GM19324 (cell line): ENCODE measurements at regions not wholly inside any gene's neighbourhood (a gene's known extent, or its start where the extent isn't known, plus 50 kb on each side); places are given as distances from the start of the nearest gene placed in this dataset.
"Not testable (repeated sequence)": the region's sequence is repeated elsewhere in the genome, so short reads cannot be mapped to it uniquely, and the experiment has no call there.

Experiments used
- ATAC-seq: cut with Tn5 transposase; IDR thresholded peaks from one replicate; pipeline ENCODE4 v1.9.1; 2021; ENCODE audit warnings: mild to moderate bottlenecking, moderate library complexity; ENCODE audit not compliant: unreplicated experiment, low FRiP score

DNA sequence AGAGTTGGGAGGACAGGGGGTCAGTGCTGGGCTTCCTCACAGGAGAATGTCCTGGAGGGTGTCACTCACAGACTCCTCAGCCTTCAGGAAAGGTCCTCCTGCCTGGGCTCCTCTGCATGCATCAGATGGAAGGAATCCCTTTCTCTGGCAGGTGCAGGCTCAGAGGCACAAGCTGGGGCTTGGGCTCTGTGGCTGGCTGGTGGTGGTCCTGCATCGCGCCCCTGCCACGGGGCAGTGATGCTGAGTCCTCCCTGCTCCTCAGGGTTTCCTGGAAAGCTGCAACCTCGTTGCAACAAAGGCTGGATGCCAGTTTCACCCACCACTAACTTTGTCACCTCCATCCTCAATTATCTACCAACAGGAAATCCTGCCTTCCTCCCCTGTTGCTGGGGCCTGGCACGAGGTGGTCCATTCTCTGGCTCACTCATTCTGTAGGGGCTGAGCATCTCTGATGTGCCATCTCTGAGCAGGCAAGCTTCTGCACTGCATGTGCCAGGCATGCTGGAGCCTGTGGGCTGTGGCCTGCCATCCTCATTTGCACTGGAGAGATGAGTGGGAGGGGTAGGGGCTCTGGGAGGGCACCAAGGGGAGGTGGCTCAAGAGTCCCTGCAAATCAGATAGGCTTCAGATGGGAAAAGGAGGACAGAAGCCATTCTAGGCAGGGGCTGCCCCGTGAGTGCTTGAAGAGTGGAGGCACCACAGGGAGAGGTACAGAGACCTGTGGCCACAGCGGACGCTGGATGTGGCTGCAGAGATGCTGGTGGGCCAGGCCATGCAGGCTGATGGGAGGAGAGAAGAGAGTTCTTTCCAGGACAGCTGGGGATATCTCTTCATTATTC, 272.6 kb upstream of the HS6ST1 start:
- ATAC-seq = no peak

DNA sequence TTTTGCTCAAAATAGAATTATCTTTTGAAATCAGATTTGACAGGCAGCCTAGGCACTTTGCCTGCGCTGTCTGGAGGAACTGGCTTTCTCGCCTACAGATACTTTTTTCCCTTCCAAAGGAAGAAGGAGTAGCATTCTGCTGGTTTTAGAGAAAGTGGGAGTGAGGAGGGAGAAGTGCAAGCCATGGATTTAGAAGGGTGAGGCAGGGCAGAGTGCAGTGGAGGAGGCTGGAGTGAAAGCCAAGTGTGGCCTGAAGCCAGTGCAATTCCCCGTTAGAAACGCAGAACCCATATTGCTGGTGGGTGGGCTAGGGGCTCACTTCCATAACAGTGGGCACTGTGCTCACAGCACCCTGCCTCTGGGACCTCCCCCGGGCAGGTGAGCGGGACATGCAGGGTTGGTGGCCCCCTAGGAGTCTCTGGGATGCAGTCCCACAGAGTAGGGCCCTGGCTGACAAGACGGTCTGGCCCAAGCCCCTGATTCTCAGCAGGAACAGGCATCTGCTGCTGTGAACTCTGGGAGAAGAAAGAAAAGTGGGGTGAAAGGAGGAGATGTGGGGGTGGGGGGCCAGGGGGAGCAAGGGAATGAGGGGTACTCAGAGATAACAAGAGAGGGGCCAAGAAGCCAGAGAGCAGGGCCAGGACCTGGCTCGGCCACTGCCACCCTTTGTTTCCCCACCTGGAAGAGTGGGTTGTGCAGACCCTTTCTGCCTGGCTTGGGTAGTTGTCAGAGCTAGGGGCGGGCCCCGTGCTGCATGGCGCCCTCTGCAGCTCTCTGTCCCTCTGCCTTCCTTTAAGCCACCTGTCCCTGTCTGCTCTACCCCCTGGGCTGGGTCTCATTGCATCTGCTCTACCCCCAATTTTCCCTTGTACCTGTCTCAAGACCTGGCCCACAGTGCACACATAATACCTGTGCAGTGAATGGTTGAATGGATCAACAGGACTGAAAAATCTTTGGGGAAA, 273.5 kb upstream of the HS6ST1 start:
- ATAC-seq = no peak

DNA sequence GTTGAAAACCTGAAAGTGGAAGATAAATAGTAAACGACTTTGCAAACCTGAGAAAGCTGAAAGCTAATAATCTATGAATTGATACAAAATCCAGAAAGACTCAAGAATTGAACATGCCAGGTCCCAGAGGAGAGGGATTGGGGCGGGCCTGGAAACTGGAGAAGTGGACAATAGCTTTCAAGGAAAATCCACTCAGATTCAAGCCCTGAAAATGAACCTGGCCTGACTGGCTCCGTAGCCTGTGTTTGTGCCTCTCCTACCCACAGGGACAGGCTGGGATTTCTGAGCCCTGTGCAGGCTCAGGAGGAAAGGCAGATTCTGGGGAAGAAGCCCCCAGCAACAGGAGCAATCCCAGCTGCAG, 274.8 kb upstream of the HS6ST1 start:
- ATAC-seq = no peak

DNA sequence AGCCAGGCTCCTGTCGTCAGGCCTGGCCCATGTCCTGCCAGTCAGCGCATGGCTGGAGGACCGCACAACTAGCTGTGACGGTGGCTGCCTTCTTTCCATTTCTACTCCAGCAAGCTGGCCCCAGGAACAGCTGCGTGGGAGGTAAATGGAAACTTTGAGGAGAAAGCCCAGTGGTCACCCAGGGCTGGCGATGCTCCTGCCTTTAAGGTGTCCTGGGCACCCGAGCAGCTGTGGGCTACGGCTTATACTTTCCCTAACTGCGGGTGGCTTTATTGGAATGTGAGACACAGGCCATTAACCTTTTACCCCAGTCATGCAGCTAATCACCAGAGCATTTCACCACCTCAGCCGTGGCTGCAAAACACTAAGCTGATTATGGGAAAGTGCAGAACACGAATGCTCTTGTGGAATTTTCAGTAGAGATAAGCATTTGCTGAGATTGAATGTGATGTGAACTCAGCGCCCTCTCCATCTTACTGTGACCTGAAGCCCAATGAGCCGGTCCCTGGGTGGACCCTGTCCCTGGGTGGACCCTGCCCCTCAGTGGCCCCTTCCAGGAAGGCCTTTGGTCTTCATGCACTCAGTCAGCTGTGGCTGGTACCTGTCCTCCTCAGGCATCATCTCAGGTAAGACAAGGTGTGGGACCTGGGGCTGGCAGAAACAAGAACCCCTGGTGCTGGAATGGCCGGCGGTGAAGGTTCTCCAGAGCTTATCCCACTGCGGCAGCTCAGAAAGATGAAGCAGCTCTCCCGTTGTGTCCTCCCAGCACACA, 275.4 kb upstream of the HS6ST1 start:
- no peak for ATAC-seq

DNA sequence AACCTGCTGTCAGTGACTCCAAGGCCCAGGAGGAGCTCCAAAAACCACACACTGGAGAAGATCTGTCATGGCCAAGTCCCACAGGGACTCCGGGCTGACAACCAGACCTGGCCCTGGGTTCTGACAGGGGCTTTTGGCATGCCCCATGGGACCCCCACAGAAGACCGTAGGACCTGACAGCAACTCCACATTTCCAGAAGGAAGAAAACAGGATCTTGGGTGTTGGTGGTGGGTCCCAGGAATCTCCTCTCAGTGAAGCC, 275.9 kb upstream of the HS6ST1 start:
- no peak for ATAC-seq

DNA sequence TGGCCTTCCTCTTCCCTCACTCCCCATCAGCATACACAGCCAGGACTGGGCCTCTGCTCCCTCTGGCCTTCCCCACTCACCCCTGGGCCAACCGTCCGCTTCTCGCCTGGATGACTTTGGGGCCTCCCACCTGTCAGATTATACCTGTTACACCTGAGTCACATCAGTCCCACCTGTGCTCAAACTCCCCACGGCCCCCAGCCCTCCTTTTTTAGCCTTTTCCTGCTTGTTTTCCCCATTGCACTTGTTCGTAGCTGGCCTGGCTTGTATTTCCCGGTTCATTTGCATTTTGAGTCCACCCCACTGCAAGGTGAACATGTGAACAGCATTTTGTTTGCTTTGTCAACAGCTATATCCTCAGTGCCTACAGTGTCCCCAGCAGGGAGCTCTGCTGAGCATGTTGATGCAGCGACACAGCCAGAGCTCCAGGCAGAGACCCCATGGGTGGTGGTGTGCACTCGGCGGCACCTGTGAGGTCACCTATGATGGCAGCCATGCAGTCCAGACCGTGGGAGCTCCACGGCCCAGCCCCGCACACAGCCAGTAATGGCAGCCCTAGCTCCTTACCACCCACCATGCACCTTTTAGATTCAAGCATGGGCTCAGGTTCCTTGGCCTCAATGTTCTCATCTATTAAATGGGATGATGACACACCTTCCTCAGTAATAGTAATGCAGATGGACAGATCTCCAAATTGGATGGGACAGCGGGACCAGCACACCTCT, 276.4 kb upstream of the HS6ST1 start:
- ATAC-seq = no peak

DNA sequence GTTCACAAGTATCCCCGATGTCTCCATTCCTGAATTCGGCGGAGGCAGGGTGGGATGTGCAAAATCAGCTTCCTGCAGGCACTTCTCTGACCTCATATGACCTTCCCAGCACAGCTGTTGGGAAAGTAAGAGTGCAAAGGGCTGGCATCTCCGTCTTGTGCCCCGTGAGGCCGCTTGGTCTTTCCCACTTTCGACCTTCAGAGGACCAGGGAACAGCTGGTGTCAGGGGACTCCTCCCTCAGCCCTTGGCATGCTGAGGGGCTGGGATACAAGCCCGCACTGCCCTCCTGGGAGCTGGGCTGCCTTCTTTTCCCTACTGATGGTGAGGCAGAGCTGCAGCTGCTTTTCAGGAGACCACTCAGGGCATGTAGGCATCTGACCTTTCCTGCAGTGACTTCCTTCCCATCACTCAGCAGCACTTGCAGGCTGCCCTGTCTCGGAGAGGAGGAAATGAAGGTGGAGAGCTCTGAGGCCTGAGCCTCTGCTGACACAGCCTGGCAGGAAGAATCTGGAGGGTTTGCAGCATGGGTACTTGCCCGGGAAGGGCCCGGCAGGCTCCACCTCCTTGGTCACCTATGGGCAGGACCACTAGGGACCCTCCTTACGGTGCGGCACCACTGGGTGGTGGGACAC, 277.2 kb upstream of the HS6ST1 start:
- no peak for ATAC-seq

DNA sequence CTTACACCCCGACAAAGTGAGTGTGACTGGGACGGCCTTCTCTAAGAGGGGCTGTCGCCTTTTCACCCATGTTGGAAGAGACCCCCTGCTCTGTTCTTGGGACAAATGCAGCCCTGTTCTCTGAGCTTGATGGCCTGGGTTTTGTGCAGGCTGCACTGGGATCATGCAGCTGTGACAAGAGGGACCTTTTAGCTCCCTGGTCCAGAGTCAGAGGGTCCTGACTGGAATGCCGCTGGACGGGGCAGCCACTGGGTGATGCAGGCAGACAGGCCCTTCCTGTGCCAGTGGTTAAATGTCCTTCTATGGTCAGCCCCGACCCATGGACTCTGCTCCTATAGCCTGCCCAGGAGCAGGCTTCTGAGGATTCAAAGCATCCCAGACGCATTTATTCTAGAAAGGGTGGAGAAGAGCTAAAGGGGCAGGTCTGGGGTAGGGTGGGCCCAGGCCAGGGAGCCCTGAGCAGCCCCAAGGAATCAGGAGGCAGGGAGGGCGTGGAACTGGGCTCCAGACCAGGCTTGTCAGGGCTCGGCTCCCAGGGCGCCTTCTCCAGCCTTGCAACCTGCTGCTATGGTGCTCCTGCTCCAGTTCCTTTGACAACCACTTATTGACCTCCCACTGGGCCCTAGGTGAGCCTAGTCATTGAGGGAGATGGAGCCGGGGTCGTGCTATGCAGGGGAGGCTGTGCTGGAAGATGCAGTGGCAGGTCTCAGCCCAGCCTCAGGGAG, 277.9 kb upstream of the HS6ST1 start:
- no peak for ATAC-seq

DNA sequence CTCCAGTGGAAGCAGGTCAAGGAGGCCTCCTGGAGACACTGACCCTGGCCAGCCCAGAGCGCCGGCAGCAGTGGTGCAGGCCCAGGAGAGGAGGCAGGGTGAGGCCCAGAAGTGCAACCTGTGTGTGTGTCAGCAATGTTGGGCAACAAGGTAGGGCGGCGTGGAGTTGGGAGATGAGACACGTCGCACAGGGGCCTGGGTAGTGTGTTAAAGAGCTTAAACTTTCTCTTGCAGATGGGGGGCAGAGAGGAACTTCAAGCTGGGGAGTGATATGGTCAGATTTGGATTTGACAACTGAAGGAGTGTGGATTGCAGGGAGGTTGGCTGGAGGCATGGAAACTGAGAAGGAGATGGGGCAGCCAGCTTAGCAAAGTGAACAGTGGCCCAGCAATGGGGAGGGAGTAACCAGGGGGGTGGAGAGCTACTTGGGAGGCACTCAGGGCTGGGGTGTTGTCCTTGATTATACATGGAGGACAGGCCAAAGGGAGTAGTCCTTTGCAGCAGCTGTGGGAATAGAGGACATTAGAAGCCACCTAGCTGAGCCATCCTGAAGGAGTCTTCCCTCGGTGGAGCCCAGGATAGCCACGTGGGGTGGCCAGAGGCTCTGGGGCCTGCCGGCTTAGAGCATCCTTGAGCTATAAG, 278.6 kb upstream of the HS6ST1 start:
- no peak for ATAC-seq

DNA sequence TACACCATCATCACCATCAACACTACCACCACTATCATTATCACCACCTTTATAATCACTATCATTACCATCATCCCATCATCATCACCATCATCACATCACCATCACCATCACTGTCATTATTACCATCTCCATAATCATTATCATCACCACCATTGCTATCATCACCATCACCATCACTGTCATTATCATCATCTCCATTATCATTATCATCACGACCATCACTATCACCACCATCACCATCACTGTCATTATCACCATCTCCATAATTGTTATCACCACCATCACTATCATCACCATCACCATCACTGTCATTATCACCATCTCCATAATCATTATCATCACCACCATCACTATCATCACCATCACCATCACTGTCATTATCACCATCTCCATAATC, 279.6 kb upstream of the HS6ST1 start:
- not testable (repeated sequence) for ATAC-seq

DNA sequence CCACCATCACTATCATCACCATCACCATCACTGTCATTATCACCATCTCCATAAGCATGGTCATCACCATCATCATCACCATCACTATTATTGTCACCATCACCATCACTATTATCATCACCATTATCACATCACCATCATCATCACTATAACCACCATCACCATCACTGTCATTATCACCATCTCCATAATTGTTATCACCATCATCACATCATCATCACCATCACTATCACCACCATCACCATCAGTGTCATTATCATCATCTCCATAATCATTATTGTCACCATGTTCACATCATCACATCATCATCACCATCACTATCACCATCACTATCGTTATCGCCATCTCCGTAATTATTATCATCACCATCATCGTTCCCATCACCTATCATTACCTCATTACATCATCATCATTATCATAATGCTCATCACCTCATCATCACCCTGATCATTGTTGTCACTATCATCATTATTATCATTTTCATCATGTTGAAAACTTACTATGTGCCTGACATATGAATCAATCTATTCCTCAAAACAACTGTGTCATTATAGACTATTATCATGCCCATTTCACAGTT, 280.3 kb upstream of the HS6ST1 start:
- no peak for ATAC-seq

DNA sequence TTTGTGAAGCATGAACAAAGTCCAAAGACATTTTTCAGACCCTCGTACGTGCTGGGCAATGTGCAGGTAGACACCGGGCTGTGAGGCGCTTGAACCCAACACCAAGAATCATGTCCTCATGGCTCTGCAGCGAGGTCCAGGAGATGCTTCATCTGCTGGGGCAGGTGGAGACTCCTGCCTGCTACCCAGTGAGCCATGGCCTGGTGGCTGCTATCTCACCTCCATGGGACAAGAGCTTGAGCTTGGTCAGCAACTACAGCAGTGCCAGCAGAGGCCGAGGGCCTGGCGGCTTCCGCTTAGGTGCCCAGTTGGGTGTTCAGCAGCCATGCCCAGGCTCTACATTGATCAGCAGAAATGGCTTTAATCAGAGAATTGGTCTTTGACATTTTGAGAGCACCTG, 281.0 kb upstream of the HS6ST1 start:
- no peak for ATAC-seq

DNA sequence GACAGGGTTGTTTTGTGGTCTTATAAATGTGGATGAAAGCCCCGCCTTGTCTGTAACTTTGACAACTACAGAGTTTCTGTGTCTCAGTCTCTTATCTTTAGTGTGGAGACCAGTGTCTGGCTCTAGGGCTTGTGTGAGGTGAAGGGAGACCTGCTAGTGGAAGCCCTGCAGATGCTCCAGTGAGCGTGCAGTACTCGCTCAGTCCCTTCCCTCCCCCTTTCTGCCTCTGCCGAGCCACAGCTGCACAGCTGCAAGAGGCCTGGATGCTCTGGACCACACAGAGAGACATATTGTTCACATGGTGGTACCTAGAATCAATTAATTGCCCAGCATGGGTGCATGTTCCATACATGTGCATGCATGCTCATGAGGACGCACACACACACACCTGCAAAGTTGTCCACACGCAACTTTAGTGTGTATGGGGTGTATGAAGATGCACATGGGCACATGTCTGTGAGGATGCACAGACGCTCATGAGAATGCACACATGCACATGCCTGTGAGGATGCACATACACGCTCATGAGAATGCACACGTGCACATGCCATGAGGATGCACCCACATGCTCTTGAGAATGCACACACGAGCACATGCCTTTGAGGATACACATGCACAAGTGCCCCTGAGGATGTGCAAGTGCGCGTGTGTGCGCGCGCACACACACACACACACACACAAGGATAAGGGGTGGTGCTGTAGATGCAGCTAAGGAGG, 282.1 kb upstream of the HS6ST1 start:
- ATAC-seq = no peak

DNA sequence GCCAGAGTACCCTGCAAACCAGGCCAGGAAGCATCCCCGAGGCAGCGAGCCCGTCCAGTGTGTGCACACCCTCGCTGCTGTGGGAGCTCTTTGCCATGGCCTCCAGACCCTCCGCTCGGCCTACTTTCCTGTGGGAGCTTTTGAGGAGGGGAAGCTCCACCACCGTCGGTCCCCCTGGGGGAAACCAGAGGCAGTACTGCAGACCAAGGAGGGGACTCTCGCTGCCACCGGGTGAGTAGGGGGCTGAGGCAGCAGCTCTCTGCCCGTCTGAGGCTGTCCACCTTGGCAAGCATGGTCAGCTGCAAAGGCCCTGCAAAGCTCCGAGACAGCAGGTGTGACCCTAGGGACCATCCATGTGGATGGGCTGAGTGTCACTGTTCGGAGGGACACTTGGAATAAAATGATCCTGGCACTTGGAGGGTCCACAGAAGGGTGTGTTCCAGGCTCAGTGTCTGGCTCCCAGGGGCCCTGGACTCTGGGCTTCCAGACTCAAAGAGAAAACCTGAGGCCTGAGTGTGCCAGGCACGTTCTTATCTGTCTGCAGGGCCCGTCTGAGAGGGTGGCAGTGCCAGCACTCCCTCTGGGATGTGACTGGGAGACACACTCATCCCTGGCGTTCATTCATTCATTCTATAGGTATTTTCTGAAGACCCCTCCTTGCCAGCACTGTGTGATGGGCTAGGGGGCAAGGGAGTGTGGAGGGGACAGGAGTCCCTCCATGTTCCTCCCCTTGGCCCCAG, 282.8 kb upstream of the HS6ST1 start:
- no peak for ATAC-seq

DNA sequence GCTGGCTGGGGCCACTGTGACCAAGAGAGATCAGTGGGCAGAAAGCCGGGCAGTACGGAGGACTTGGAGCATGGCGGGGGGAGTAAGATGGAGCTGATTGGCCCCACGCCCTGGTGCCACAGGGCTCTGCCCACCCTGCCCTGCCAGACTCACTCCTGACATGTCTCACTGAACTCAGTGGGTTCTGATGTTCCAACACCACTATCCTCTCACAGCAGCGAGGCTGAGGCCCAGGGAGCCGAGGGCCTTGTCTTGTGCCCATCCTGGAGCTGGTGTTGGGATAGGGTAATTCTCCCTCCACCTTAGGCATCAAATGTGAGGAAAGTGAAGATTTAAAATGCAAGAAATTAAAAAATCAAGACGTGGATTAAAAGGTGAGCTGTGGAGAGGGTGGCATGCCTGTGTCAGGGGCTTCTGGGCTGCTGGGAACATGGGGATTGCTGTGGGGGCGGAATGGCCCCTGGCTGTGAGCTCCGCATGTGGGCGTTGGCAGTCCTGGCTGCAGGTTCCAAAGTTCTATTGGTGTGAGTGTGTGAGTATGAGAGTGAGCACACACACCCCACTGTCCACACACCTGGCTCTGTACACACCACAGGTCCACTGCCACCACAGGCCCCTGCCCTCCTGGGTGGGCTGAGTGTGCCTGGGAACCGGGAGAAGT, 283.5 kb upstream of the HS6ST1 start:
- ATAC-seq = no peak

DNA sequence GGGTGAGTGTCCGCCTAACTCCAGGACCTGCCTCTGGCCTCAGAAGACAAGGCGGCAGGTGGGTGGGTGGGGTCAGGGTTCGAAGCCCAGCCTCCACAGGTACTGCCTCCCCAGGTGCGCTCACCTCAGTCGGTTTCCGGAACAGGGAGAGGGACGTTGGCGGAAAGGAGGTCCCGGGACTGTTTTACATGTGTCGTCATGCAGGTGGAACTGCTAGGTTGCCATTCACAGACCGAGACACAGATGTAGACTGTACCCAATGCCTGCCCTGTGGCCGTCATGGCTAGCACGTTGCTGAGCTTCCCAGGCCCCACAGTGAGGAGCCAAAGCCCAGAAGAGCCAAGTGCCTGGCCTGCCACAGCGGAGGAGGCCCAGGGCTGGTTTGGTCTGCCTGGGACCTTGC, 284.0 kb upstream of the HS6ST1 start:
- no peak for ATAC-seq

DNA sequence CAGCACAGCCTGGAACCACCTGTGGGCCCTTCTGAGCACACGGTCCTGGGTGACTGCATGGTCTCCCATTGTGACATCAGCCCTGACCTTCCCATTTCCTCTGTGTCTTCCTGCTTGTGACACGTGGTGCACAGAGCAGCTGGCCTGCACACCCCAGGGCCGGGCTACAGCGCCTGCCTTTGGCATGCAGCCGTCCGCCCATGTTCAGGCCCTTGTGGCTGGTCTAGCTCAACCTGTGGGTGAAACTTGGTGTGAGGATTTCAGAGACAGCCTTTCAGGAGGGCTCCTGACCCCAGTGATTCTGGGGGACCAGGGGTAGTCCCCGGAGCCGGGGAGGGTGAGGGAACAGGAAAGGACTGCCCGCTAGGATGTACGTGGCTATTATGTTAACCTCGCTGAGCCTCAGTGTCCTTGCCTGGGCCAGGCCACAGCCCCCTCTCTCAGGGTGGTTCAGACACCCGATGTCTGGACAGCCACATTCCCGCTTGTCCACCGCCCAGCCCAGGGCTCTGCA, 284.8 kb upstream of the HS6ST1 start:
- ATAC-seq = no peak
